Activated CD8-positive, alpha-beta memory T cell treated with anti-CD3 and anti-CD28 coated beads for 4 hours (primary cell): ENCODE measurements at regions not wholly inside any gene's neighbourhood (a gene's known extent, or its start where the extent isn't known, plus 50 kb on each side); places are given as distances from the start of the nearest gene placed in this dataset.

Experiments
- DNase-seq, 2 donors: peaks; one replicate each; pipeline ENCODE4 v3.0.0-alpha.2; 2020; ENCODE audit warnings: low read depth in 2 of 2

DNA sequence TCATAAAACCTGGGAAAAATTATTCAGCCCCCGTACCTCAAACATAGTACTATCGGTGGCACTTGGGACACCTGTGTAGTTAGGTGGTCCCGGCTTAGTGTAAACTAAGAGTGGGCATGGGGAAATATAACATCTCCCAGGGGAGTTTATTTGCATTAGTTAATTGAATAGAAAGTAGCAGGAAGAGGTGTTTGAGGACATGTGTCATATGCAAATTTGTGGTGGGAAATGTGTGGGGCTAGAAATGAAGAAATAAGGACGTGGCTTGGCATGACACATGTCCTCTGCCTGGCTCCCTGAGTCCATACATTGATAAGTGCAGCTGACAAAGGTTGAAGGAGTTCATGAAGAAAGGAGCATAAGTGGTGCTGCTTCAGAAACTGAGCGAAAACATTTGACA is 483.6 kb downstream of the SH2D1A start:
- DNase-seq = no peak

DNA sequence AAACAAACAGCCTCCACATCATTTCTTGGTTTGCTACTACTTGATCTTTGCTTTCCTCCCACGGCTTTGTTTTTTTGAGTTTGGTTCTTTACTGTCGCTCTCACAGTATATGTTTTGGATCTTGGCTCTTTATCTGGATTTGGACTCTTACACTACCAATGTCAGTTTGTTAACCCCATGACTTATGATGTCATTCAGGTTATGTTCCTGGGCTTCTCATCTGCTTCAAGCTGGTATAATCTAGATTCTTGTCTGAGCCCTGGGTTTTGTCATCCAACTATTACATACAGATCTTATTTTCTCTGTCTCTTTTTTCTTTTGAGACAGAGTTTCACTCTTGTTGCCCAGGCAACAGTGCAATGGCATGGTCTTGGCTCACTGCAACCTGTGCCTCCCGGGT is 482.9 kb upstream of the TEX13C start:
- DNase-seq = no peak

DNA sequence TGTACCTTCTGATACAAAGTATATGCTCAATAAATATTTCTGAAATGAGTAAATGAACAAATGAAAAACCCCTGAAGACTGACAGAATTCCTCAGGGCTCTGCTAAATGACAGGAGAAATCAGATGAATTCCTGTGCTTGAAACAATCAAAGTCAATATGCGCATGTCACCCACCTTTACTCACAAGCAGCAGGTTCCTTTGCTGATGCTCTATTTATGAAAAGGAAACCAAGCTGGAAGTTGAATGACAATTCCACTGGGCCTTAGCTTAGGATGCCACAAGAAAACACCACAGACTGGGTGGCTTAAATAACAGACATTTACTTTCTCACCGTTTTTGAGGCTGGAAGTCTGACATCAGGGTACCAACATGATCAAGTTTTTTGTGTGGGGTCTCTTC is 477.5 kb upstream of the TEX13C start:
- no peak for DNase-seq

DNA sequence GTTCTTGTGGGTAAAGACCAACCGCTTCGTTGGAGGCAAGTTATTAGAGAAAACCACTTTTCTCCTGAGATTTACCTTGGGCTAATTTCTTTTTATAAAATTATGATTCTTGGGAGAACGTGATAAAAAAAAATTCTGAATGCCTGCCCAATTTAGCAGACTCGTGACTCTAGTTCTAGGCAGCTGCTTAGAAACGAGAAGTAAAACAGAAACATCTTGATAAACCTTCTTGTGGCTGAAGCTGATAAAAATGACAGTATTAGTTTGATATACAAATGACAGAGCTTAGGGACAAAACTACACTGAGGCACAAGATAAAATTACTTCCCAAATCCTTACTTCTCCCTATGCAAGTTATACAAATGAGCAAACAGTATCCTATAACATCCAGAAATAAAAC is 458.9 kb upstream of the TEX13C start:
- DNase-seq = no peak

DNA sequence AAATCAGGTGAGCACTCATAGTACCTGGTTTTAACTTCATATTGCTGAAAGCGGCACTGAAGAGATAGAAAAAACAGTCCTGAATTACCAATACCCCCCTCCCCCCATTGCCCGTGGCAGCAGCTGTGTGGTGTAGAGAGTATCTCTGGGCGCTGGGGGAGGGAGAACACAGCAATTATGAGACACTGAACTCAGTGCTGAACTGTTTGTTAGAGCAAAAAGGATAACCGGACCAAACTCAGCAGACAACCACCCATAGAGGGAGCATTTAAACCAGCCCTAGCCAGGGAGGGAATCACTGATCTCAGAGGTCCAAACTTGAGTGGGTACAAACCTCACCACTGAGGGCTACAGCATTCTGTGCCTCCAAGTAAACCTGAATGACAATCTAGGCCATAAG is 457.4 kb upstream of the TEX13C start:
- DNase-seq = no peak

DNA sequence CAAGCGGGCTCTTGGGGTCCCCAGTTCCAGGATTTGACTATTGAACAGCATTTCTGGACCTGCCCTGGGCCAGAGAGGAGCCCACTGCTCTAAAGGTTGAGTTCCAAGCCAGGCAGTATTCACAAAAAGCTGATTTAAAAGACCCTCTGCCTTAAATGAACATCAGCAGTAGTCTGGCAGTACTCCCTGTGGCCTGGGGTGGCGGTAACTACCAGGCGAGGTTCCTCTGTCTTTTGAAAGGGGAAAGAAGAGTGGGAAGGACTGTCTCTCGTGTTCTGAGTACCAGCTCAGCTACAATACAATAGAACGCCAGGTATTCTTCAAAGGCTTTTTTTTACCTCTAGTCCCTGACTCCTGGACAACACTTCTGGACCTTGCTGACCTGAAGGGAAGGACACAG is 456.4 kb upstream of the TEX13C start:
- DNase-seq = no peak

DNA sequence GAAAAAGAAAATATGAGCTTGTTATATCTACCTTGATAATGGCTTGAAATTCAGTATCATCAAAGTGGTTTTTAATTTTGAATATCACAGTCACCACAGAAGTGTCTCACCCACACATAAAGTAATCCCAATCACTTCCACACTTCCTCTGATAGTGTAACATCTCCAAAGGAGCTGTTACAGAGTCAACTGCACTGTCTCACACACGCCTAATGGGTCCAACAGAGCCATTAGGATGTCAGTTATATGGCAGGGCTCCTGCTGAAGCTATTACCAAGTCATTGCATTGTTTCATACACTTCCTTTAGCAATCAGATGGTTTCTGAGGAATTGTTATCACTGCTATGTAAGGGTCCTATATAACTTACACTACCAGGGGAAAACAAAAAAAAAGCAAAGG is 432.1 kb upstream of the TEX13C start:
- DNase-seq = no peak

DNA sequence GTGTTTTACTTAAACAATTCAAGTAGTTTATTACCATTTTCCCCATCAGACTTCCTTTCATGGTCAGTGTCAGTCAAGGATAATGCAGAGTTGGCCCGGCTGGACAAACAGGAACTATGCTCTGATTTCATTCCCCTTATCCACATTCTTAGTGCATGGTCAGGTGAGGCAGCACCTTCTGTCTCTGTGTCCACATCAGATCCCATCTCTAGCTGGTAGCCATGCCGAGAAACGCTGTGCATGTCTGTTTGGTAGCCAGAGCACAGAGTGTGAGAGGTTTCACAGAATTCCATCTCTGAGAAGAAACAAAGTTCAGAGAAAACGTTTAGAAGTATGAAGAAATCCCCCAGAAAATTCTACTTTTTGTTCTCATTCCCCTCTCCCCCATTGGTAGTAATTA is 423.7 kb upstream of the TEX13C start:
- no peak for DNase-seq

DNA sequence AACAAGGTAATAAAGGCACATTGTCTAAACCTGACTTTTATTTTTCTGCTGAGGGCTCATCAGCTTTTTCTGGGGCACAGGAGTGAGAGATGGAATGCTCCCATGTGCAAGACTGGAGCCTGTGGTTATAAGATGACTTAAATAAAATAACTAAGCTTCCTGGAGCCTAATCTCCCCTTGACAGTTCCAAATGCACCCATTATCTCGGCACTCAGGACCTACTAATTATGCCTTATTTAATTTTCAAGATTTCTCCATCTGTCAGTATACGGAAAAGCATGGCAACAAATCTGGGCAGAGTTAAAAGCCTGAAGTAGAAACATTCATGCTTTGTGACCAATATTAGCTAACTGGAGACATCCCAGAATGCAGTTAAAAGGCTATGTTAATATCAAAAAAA is 416.7 kb upstream of the TEX13C start:
- no peak for DNase-seq

DNA sequence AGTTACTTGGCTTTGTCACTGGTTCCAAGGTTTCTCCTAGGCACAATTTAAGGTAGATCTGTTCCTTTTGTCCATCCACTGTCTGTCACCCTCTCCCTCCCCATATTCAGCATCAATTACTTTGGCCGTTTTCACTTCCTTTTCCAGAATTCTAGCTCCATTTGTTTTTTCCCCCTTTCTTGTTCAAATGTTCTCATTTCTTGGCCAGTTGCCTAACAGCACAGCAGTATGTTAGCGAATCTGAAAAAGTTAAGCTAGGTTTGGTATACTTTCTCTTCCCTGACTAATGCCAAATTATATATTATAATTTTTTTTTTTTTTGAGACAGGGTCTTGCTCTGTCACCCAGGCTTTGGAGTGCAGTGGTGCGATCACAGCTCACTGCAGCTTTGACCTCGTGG is 409.1 kb upstream of the TEX13C start:
- DNase-seq = no peak

DNA sequence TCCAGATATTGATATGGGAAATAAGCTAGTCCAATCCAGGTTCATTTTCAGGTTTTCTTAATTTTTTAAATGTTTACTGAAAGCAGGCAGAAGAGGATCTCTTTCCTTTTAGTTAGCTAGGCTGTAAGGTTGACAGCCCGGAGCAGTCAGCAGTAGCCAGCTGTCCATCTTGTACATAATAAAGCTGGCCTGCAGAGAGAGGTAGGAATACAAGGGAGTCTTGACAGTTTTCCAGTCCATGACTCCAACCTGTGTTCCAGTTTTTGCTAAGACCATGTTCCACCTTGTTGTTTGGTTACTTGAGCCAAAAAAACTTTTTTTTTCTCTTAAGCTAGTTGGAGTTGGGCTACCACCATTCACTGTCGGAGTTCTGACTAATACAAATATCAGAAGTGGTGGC is 402.7 kb upstream of the TEX13C start:
- DNase-seq = no peak

DNA sequence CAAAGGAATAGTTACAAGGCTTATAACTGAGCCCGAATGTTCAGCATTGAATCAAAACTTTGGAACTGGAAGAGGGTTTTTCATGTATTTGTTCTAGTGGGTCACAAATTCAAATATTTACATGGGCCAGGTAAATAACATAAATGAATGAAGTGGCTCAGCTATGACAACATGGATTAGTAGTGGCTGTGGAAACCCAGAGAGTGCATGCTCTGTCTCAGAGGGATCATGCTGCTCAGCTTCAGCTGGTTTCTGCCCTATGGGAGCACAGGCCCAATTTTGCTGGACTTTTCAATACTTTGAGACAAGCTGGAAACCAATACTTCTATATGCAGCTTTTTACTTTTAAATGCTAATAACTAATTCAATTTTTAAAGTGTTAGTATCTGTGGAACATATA is 394.0 kb upstream of the TEX13C start:
- no peak for DNase-seq

DNA sequence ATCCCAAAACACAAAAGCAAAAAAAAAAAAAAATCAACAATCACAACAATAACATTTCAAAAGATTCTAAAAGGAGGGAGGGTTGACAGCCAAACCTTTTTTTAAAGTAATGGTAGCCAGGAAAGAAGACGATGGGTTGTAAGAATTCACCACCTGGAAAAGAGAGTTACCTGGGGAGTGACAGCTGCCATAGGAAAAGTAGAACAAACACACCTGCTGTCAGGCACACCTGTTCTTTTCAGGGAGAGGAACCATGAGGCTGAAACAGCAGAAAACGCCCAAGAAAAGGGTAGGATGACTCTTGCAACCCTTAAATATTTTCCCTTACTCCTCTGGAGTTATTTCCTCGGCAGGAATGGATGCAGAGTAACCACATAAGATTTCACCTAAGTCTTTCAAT is 388.4 kb upstream of the TEX13C start:
- no peak for DNase-seq

DNA sequence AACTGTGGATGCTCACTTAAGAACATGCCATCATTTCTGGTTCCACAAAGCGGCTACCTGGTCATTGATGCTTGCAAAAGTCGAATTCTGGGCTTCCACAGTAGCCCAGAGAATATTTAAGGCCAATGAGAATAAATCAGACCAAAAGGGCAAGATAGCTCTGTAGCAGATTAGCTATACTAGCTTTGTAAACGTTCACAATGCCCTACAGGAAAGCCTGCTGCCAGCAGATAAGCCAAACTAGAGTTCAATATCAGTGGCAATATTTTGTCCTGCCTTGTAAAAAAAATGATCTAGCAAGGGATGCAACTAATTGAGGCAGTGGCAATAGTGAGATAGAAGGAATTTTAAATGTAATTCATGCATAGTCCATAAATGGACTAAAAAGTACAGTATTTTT is 387.7 kb upstream of the TEX13C start:
- DNase-seq = no peak

DNA sequence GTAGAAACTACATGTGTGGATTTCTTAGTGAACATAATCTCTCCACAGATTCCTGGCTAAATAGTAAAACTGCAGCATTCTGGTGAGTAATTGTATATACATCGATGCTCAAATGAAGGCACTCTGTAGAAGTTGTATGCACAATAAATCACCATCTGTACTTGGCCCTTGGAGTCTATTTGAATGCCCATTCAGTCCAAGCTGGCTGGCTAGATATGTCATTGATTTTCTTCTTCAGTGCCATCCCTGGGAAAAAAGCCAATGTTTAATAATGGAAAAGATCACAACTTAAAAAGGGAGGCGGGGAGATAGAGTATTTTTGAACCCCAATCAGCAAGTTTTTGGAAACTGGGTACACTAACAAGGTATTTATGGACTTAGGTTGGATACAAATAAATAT is 381.0 kb upstream of the TEX13C start:
- no peak for DNase-seq

DNA sequence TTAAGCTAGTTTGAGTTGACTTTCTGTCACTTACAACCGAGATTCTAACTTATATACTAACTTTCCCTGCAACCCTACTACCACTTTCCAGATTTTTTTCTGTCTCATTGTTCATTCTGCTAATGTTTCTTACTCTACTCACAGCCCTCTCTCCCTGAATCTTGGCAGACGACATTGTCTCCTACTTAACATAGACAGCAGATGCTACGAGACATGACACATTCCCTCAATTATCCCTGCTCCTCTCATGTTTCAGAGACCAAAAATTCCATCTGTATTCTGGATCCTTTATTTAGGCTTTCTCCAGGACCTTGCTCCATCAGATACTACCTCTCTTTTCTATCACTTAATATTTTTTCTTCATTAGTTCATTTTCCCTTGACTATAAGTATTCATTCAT is 379.1 kb upstream of the TEX13C start:
- no peak for DNase-seq

DNA sequence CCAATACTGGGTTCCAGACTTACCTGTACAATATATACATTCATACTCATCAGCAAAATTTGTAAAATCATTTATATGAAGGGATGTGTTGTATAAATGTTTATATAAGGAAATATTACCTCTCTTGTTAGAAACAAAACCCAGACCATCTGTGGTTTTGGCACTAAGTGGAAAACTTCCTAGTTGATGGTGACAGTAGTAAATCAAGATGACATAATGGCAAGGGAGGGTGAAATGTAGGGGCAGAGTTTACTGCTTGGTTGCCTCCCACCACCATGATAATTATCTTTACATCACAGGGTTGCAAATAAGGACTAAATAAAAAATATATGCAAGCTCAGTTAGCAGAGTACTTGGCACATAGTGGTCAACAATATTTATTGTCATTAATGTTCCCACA is 365.3 kb upstream of the TEX13C start:
- no peak for DNase-seq

DNA sequence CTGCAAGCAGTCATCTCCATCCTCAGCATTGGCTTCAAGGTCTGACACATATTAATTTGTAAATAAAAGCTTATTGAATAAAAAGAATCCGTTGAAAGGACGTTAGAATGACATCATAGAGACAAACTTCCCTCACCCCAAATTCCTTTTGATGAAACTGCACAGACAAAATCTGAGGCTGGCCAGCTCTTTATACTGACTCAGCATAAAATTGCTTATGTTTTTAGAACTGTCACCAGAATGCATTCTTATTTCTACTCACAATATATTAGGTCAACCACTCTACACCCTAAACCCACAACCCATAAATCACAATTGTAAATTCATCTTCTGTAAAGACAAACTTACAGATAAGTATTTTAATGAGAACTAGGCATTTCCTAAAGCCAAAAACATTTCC is 359.2 kb upstream of the TEX13C start:
- DNase-seq = no peak

DNA sequence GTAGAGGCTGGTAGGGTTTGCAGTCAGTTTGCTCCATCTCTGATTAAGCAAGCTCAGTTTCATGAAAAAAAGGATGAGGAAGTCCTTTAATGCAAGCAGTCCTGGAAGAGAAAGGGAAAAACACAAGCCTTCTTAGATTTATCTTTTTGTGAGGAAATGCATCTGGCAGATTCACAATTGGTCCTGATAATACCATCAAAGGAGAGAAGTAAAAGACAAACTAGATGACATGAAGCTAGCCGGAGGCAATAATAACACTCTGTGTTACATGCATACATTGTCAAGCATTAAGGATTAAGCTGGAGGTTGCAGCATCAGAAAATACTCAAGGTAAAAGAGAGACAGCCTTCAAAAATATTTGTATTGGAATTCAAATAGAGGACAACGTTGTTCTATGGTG is 356.0 kb upstream of the TEX13C start, which contains the start of gene TENM1:
Gene TENM1 (minus strand): TSS at position 101 of the 400 bp plus-strand sequence.
- DNase-seq = no peak

DNA sequence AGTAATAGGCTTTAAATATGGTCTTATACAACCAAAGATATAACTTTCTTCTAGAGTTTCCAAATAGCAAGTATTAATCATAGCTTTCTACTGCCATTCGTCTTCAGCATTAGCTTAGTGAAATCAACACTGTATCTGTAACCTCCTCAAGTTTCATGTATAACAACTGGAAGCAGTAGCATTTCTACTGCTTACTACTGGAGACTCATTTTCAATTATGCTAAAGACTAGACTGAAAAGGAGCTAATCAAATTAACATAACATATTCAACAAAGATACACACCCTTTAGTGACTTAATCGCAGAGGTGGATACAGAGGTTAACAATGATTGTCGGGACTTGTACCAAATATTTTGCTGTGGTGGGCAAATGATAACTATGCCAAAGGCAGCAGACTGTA is 344.2 kb upstream of the TEX13C start:
- DNase-seq = no peak

DNA sequence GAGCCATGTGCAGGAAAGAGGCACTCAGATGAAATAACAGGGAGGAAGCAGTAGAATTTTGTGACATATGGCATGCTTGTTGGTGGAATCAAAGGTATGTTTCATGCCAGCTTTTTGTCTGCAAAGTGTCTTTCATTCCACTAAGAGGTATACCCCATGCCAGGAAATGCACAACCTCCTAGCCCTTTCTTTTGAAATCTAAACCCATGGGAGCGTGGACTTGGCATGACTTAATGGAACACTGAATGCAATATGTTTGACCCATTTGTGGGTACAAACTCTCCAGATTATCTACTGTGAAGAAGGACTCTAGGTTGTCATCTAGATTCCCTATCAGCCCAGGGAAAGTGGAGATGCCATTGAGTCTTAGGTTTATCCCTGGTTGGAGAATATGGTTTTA is 338.3 kb upstream of the TEX13C start:
- no peak for DNase-seq

DNA sequence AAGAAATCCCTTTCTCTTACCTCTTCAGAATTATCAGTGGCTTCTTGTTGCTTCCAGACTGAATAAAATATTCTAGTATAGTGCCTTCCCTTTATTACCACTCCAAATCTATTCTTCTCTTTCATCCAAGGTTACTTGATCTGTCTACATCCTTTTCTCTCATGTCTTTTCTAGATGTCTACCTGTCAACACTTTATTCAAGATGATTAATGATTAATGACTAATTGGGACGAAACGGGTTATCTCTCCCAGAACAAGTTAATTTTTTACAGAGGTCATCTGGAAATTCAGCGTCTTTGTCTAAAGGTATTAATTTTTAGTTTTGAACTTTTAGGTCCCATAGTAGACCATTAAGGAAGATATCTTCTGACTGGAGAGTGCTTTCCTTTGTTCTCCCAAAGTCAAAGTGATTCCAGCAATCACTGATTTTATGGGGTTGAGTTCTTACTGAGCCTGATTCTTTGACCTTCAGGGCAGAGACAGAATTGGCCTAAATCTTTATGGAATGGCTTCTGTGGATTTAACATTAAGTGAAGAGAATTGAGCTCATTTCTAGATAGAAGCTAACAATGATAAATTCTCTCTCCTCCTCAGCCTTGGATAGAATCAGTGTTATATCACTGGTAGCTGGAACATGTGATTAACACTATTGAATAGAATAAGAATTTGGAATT is 335.4 kb upstream of the TEX13C start:
- DNase-seq = no peak

DNA sequence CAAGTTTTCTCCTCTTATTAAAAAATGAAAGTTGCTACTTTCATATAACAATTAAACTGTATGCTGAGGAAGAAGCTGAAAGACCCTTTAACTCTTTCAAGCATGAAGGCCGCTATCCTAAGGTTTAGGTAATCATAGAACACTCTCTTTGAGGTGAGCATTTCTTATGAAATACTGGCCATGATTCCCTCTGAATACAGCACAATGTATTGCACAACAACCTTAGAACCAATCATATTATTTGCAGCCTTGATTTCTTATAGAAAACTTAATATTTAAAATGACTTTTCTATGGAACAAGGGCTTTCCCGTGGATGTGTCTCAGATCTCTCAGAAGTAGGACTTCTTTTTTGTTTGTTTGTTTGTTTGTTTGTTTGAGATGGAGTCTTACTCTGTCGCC is 333.4 kb upstream of the TEX13C start:
- no peak for DNase-seq

DNA sequence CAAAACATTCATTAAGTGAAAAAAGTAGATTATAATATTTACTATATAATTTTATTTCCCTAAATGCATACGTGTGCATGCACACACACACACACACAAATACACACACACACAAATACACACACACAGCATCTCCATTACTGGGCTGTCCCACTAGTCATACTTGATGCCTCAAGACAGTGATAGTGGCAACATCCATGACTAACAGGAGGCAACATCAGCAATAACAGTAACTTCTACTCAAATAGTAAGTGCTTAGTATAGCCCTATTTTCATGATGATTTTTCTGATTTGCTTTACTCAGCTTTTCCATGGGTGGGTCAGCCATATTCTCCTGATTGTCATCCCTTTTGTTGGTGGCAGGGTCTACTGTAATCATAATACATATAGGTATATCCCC is 325.9 kb upstream of the TEX13C start:
- DNase-seq = no peak

DNA sequence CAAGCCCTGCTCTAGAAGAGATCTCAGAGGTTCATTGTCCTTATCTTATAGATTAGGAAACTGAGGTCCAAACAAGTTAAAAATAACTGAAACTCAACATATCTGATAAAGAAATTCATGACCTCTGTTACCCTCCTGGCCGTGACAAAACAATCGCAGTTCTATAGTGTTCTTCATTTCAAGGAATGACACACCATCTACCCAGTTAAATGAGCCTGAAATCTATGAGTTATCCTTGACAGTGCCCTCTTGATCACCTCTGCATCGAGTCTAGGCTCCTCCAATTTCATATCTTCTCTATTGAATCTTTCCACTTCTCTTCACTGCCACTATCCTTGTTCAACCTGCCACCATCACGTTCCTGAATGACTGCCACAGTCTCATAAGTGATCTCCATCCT is 325.3 kb upstream of the TEX13C start:
- no peak for DNase-seq
